A673 (cell line): ENCODE measurements at regions not wholly inside any gene's neighbourhood (a gene's known extent, or its start where the extent isn't known, plus 50 kb on each side); places are given as distances from the start of the nearest gene placed in this dataset.

Experiments used
- BruUV-seq: library from RNA; stranded (reverse); fragments of 400-500 nt; replicated peaks from 2 replicates; lab custom pipeline; 2021; lab: Mats Ljungman, UMichigan
- CTCF ChIA-PET: fragments of 300-600 bp; sonication (Branson Sonifier 250); formaldehyde crosslinking; loops from one replicate; lab custom pipeline; 2022; ENCODE audit warnings: antibody characterized with exemption; lab: Charles Lee
- POLR2A ChIA-PET: fragments of 300-600 bp; sonication (Branson Sonifier 250); formaldehyde crosslinking; loops from one replicate; lab custom pipeline; 2022; ENCODE audit warnings: antibody characterized with exemption; ENCODE audit not compliant: low non-redundant PET; lab: Charles Lee
- DNase-seq: peaks from one replicate; pipeline ENCODE4 v3.0.0-alpha.2; 2015; ENCODE audit warnings: low spot score
- H3K27ac ChIP-seq: fragments of 200-600 bp; sonication (generic); 2 replicates; pipeline ENCODE4 v1.5.1; 2016; ENCODE audit warnings: mixed run types, low read depth, mild to moderate bottlenecking, mixed read lengths, antibody characterized with exemption, low read length; ENCODE audit not compliant: poor library complexity, severe bottlenecking
- H3K27me3 ChIP-seq: fragments of 200-600 bp; sonication (generic); replicated peaks from 2 replicates; pipeline ENCODE4 v1.6.1; 2017; ENCODE audit warnings: mixed run types, low read depth, mild to moderate bottlenecking, mixed read lengths, antibody characterized with exemption, low read length; ENCODE audit not compliant: insufficient read depth, poor library complexity
- H3K36me3 ChIP-seq: fragments of 200-600 bp; sonication (generic); 2 replicates; pipeline ENCODE4 v1.6.1; 2016; ENCODE audit warnings: mixed run types, mild to moderate bottlenecking, mixed read lengths, antibody characterized with exemption, low read length; ENCODE audit not compliant: insufficient read depth, poor library complexity, severe bottlenecking
- H3K4me1 ChIP-seq: fragments of 200-600 bp; sonication (generic); 2 replicates; pipeline ENCODE4 v1.6.1; 2017; ENCODE audit warnings: mixed run types, mild to moderate bottlenecking, mixed read lengths, antibody characterized with exemption, low read length; ENCODE audit not compliant: insufficient read depth, poor library complexity, severe bottlenecking
- H3K4me3 ChIP-seq: fragments of 200-600 bp; sonication (generic); 2 replicates; pipeline ENCODE4 v1.5.1; 2016; ENCODE audit warnings: low read depth, mixed run types, mild to moderate bottlenecking, mixed read lengths, low read length; ENCODE audit not compliant: poor library complexity, severe bottlenecking
- H3K9me3 ChIP-seq: fragments of 200-600 bp; sonication (generic); 2 replicates; pipeline ENCODE4 v1.6.1; 2016; ENCODE audit warnings: mixed run types, low read depth, mild to moderate bottlenecking, mixed read lengths, antibody characterized with exemption, low read length; ENCODE audit not compliant: poor library complexity, severe bottlenecking
- EZH2 ChIP-seq: fragments of 200-600 bp; sonication (generic); IDR thresholded peaks from 2 replicates; pipeline ENCODE4 v1.6.1; 2017; ENCODE audit warnings: borderline replicate concordance, low read depth, mild to moderate bottlenecking, mixed read lengths, antibody characterized with exemption, low read length; ENCODE audit not compliant: poor library complexity, severe bottlenecking
- intact Hi-C: fragments of 100-400 bp; cut with micrococcal nuclease; formaldehyde crosslinking; loops from one replicate; pipeline ENCODE4 v1.10.0; 2022; ENCODE audit not compliant: unreplicated experiment
- TF ChIP-seq, protein P1 (sequence below): fragments of 300-800, 200-600 bp; sonication (generic); conservative IDR thresholded peaks from 2 replicates; pipeline ENCODE4 v1.5.1; 2017; ENCODE audit warnings: low read depth, mild to moderate bottlenecking, antibody characterized with exemption, low read length, moderate library complexity, mixed read lengths

DNA sequence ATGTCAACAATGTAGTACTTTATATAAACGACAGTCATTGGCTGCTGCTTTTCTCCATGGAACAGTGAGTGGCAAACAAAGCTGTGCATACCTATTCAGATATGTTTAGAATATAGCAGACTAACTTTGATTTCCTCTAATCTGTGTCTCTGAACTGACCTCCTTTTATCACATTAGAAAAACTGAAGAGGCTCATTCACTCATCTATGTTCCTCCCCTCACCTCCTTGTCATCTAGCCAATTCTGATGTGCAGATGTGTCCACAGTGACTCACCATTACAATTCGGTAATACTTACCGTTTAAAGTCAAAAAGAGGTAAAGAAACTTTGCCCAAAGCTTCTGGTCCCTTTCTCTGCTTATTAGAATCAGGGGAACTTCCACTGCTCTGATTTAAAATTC lies 51.5 kb upstream of the RPS13 start:
- Histone ChIP-seq H3K4me3 (no peak overlapping the region), H3K4me1 (no peaks in the 10 kb centered on the region), H3K27me3 (no peaks in the 10 kb centered on the region), H3K9me3 (no peaks in the 10 kb centered on the region), H3K27ac (no peak overlapping the region), H3K36me3 (peaks cover 3% of the 10 kb centered on the region)
- CTCF ChIA-PET = no interaction called here
- BruUV-seq = no TSS peak
- DNase-seq = no peak
- POLR2A ChIA-PET = no interaction called here
- intact Hi-C loops = no loop called here
- TF ChIP-seq EZH2 = no peak
- TF ChIP-seq, protein P1, sequence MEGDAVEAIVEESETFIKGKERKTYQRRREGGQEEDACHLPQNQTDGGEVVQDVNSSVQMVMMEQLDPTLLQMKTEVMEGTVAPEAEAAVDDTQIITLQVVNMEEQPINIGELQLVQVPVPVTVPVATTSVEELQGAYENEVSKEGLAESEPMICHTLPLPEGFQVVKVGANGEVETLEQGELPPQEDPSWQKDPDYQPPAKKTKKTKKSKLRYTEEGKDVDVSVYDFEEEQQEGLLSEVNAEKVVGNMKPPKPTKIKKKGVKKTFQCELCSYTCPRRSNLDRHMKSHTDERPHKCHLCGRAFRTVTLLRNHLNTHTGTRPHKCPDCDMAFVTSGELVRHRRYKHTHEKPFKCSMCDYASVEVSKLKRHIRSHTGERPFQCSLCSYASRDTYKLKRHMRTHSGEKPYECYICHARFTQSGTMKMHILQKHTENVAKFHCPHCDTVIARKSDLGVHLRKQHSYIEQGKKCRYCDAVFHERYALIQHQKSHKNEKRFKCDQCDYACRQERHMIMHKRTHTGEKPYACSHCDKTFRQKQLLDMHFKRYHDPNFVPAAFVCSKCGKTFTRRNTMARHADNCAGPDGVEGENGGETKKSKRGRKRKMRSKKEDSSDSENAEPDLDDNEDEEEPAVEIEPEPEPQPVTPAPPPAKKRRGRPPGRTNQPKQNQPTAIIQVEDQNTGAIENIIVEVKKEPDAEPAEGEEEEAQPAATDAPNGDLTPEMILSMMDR = no peak
